ENCODE measurements at regions not wholly inside any gene's neighbourhood (a gene's known extent, or its start where the extent isn't known, plus 50 kb on each side); places are given as distances from the start of the nearest gene placed in this dataset.

- no peak for DNase-seq
Measured at GRCh38 chr3:111480091-111480490, 61.9 kb upstream of the CD96 start.

DNA sequence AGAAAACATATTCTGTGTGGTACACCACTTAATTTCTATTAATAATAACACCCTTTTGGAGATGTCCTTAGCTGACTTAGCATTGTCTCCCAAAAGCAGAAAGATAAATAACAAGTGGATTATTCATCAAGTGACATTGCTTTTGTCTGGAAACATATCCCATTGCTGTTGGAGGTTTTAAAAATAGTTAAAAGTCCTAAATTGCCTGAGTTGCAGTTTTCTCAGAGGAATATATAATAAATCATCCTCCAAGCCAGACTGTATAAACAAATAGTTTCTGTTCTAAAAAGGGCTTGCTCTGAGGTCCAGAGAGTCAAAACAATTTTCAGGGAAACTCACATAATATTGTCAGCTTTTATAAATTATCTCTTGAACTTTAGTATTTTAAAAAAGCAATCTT lies 60.4 kb upstream of the CD96 start:
- no peak for DNase-seq

- DNase-seq, result no peak
Measured at GRCh38 chr3:111482574-111482973, 59.4 kb upstream of the CD96 start.

DNA sequence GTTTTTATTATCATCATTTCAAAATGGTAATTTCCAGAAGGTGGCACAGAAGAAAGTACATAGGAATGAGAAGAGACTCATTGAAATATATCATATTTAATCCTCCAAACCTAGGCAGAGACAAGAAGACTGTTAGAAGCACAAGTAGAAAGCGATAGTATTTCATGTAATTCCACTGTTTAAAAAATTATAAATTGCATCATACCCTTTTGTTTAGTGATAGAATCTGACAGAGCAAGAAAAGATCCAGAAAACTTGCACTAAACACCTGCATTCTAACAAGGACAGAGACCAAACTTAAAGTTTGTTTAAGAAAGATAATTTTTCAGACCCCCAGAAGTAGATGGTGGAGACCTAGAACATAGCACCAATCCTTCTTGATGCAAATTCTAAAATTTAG lies 56.9 kb upstream of the CD96 start:
- no peak for DNase-seq
